Ammon's horn (tissue), 1 donor: ENCODE measurements at regions not wholly inside any gene's neighbourhood (a gene's known extent, or its start where the extent isn't known, plus 50 kb on each side); places are given as distances from the start of the nearest gene placed in this dataset.
"Not testable (repeated sequence)": the region's sequence is repeated elsewhere in the genome, so short reads cannot be mapped to it uniquely, and the experiment has no call there.

Experiments
- DNase-seq: peaks from one replicate; pipeline ENCODE4 v3.0.0-alpha.2; 2016; ENCODE audit warnings: low spot score

DNA sequence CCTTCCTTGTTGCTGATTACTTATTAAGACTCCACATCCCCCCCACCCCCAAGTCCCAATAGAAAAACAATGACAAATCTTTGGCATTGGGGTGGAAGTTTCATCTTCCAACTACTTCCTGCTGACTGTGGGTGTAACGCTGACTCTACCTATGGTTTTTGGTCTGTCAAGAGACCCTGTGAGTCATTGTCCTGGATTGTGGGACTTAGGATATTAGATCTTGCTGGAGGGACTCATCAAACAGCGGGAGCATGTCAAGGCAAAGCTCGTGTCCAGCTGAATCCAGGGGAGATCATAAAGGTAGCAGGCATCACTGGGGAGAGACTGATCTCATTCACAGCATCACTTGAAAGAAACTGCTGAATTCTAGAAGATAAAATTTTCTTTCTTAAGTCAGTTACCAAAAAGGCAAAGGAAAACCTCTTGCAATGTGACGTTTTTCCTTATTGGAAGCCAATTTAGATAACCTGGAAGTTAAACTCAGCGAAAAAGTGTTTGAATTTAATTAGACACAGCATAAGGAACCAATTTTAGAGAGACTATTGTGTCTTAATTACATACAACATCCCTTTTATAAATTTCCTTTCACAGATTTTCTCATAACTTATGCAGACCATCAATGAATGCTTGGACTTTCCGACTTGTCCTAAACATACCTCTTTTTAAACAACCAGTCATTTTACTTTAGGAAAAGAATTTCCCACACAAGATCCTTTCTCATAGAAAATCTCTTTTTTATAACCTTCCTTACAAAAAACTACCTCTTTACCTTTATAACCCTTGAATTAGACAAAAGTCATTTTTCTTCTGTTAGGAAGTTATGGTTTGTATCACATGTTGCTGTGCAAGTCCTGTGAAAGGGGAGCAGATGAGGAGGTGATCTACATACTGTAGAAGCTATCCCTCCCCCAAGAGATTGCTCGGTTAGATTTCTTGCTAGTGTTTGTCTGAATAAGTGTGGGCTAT lies 94.6 kb upstream of the SCAF11 start:
- no peak for DNase-seq

DNA sequence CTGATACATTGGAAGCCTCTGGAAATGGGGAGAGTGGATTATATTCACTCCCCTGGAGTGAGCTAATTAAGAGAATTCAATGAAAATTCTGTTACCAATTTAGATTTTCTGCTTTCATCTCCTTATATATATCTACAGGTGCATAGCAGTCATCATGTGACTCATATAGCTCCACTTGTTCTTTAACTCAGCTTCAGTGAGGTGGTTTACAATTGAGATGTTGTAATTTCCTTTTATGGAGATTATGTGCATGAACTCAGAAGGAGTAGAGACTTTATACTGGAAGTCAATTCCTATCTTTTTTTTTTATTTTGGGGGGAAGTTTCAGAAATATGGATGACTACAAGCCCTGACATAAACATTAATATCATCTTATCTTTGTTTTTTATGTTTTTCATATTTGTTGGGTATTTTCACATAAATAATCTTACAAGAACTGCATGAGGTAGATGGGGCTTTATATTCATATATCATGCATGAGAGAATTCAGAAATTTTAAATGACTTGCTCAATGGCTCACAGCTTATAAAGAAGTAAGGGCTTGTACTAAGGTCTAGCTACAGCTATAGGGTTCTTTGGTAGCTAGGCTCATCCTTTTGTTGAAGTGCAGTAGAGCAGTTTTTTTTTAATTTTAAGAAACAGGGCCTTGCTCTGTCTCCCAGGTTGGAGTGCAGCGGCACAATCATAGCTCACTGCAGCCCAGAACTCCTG lies 92.3 kb upstream of the SCAF11 start:
- DNase-seq = no peak

DNA sequence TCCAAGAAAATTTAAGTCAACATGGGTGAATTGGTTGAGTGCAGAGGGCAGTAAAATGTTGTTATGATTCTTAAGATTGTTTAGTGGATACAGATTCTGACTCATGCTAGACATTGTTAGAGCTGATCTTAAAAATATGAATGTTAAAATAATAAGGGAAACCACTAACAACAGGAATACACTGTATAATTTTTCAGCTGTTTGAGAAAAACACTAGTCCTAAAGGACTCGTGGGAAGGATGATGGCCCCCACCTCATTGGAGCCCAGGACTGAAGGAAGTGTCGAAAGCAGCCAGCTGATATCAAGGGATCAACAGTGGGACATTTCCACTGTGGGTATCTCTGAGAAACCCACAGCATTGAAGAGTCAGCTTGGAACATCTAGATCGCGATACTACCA lies 82.9 kb upstream of the SCAF11 start:
- no peak for DNase-seq

DNA sequence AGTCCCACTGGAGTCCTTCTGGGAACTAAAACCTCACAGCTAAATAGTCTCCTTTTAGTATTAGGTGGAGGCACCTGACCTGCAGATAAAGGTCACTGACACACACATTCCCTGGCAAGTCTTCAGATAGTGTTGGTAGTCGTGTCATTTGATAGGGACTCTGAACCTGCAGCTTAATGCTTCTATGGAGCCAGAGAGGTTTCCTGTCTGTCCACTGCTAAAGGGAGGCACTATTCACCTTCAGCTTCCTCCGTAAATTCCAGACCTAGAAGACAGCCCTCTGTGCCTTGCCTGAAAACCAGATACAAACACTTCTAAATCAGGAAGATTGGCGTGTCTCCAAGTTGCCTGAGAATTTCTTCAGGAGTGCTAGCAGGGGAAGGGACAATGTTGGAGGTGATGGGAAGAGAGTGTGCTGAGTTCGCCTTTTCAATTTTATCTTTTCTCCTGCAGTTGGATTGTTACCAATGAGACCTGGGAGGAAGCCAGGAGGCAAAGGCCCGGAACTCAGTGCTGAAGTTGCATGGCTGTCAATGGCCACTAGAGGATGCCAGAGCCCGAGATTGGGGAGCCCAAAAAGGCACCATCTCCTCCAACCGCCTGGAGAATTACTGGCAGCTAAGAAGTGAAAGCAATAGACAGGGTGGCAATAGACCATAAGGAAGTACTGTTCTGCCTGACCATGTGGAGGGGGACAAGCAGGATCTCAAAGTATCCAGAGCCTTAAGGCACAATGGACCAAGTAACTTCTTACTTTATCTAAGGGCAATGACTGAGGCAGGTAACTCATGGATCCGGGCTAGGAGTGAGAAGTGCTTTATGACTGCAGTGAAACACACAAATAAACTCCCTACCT lies 81.6 kb upstream of the SCAF11 start:
- DNase-seq = peak; percentile 65

DNA sequence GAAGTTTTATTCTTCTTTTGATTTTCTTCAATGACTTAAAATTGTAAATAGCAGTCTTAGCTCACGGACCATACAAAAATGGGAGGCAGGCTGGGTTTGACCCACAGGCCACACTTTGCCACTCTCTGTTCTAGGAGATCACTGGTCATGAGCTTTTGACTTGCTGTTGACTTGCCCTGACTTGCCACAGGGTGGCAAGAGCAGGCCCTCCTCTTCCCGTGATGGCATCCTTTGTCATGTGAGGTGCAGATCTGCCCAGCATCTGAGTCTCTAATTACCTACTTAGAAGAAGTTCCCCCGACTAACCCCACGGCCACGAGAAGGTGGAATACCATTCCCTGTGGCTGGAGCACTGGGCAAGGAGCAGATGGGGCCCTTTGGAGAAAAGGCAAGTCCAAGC lies 81.0 kb upstream of the SCAF11 start:
- DNase-seq = no peak

DNA sequence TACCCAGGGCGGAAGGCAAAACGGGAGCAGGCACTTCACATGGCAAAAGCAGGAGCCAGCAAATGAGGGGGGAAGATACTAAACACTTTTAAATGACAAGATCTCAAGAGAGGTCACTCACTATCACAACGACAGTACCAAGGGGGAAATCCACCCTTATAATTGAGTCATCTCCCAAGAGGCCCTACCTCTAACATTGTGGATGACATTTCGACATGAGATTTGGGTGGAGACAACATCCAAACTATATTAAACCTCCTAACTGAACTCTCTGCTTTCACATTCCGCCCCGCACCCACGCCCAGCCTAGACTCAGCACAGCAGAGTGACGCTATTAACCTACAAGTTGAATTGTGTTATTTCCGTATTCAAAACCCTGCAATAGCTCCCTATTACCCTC lies 76.7 kb upstream of the SCAF11 start:
- no peak for DNase-seq

DNA sequence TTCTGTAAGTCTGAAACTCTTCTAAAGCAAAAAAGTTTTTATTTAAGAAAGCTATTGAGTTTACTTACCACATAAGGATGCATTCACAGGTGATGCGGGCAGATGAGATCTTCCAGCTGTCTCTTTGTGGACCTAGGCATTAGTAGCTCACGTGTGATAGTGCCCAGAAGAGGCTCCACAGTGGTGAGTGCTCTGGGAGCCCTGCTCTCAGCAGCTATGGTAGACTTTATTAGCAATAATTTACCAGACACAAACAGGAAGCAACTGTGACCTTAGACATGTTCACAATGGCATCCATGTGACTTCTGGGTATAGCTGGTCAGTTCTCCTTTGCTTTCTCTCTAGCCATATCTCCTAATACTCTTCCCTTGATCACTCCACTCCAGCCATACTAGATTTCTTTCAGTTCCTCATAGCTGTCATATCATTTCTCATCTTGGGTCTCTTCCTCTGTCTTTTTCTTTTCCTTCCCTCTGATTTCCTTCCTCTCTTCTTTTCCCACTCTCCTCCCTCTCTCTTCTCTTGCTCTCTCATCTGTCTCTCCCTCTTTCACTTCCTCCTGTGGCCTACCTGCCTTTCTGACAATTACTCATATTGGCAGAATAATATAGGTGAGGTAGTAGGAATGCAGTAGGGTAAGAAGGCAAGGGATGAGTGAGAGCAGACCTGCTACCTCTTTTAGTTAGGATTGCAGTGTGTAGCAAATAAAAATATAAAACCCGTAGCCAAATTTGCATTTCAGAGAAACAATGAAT lies 75.2 kb upstream of the SCAF11 start:
- no peak for DNase-seq

DNA sequence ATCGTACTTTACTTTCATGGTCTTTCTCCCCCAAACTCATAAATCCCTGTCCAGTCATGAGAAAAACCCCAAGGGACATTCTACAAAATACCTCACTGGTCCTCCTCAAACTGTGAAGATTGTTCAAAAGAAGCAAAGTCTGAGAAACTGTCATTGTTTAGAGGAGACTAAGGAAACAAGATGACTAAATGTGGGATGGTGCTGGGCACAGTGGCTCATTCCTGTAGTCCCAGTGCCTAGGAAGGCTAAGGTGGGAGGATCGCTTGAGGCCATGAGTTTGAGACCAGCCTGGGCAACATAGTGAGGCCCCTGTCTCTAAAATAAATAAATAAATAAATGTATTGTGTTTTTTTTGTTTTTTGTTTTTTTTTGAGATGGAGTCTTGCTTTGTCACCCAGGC lies 74.2 kb upstream of the SCAF11 start:
- no peak for DNase-seq

DNA sequence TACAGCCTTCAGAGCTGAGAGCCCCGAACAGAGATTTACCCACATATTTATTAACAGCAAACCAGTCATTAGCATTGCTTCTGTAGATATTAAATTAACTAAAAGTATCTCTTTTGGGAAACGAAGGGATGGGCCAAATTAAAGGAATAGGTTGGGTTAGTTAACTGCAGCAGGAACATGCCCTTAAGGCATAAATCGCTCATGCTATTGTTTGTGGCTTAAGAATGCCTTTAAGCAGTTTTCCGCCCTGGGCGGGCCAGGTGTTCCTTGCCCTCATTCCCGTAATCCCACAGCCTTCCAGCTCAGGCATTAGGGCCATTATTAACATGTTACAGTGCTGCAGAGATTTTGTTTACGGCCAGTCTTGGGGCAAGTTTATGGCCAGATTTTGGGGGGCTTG lies 68.3 kb upstream of the SCAF11 start:
- not testable (repeated sequence) for DNase-seq

DNA sequence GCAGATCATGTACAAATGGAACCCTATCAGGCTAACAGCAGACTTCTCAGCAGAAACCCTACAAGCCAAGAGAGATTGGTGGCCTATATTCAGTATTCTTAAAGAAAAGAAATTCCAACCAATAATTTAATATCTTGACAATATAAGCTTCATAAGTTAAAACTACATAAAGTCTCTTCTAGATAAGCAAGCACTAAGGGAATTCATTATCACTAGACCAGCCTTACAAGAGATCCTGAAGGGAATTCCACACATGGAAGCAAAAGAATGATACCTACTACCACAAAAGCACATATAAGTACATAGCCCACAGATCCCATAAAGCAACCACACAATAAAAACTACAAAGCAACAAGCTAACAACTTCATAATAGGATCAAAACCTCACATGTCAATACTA lies 60.4 kb upstream of the SCAF11 start:
- DNase-seq = no peak

DNA sequence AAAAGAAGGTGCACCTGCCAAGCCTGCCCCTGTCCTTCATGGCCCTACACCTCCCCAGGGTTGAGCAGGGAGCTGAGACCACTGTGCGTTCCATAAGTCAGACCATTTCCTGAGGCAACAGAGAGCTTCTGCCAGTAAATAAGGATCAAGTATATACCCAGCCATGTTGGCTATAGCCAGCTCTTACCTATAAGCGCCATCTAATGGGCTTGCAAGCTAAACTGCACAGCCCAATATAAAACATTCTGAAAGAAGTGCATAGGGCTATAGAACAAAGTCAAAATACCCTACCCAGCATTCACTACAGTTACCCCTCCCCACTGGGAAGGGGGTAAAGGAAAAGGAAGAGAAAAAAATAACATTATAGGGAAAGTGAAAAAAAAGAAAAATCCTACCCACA lies 59.3 kb upstream of the SCAF11 start:
- no peak for DNase-seq

DNA sequence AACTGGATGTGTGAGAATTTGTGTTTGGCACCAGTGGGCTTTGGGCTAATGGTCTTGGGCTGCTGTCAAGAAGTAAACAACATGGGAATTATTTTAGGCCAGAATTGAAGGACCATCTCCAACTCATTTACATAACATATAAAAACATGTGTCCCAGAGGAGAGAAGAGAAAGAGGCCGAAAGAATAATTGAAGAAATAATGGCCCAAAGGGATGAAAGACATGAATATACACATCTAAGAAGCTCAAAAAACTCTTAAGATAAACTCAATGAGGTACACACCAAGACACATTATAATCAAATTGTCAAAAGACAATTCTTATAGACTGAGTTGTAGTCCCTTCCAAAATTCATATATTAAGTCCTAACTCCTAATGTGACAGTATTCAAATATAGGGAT lies 56.1 kb upstream of the SCAF11 start:
- no peak for DNase-seq

DNA sequence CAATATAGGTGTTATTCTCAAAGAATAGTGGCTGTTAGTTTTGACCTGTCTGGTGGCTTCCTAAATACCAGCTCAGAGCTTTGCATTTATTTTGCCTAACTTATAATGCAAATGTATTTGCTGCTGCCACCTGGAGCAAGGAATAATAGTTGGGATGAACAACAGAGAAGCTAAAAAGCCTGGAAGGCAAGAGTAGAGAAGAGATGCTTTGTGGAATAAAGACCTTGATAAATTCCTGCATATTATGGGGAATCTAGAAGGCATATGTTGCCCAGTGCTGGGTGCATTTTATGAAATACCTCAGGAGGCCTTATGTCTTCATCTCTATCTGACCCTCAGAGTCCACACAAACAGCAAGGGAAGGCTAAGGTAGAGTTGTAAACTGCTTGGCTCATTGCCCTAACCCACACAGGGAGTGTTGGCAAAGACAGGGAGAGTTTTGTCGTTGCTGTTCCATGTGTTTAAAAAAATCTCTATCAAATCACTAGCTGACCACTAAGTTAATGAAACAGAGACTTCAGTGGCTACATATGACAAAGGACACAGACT lies 53.7 kb upstream of the SCAF11 start:
- no peak for DNase-seq
